ENCODE measurements at regions not wholly inside any gene's neighbourhood (a gene's known extent, or its start where the extent isn't known, plus 50 kb on each side); places are given as distances from the start of the nearest gene placed in this dataset.

DNA sequence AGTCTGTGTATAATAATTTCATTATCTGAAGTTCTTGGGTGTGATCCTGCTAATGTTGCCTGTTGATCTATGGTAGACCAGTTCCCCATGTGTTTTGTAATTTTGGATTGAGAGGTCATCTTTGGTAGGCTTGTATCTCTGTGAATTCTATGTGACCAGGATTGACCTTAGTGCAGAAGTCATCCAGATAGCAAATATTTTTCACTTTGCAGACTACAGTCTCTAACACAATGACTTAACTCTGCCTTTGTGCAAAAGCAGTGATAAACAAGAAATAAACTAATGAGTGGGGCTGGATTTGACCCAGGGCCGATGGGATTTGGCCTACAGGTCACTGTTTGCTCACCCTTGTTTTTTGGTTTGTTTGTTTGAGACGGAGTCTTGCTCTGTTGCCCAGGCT lies 144.6 kb upstream of the MYL2 start:
- H3K27me3 ChIP-seq (replicated peaks; ENCODE audit: control insufficient read depth, insufficient read depth, low read length, poor library complexity, severe bottlenecking): no peaks in the 10 kb centered on the region
- no peak overlapping the region for H3K27ac ChIP-seq (ENCODE audit: insufficient read depth, low read length, poor library complexity, severe bottlenecking)
- H3K9me3 ChIP-seq (ENCODE audit: control insufficient read depth, low read length): no peaks in the 10 kb centered on the region
- H3K36me3 ChIP-seq (ENCODE audit: control insufficient read depth, insufficient read depth, low read length): no peaks in the 10 kb centered on the region
- no peak for DNase-seq
- no peak overlapping the region for H3K4me3 ChIP-seq (ENCODE audit: insufficient read depth, low read depth, low read length, poor library complexity, severe bottlenecking)
- peaks cover 5% of the 10 kb centered on the region for H3K4me1 ChIP-seq (ENCODE audit: control insufficient read depth, insufficient read depth, low read length, poor library complexity, severe bottlenecking)

- peaks cover 5% of the 10 kb centered on the region for H3K4me1 ChIP-seq (ENCODE audit: control insufficient read depth, insufficient read depth, low read length, poor library complexity, severe bottlenecking)
- no peak overlapping the region for H3K4me3 ChIP-seq (ENCODE audit: insufficient read depth, low read depth, low read length, poor library complexity, severe bottlenecking)
- no peaks in the 10 kb centered on the region for H3K9me3 ChIP-seq (ENCODE audit: control insufficient read depth, low read length)
- H3K27ac ChIP-seq (ENCODE audit: insufficient read depth, low read length, poor library complexity, severe bottlenecking): no peak overlapping the region
- no peaks in the 10 kb centered on the region for H3K36me3 ChIP-seq (ENCODE audit: control insufficient read depth, insufficient read depth, low read length)
- H3K27me3 ChIP-seq (replicated peaks; ENCODE audit: control insufficient read depth, insufficient read depth, low read length, poor library complexity, severe bottlenecking): no peaks in the 10 kb centered on the region
- no peak for DNase-seq
Observed at GRCh38 chr12:111064154-111064553, 143.8 kb upstream of the MYL2 start.

- Histone ChIP-seq H3K9me3 (ENCODE audit: control insufficient read depth, low read length) (no peaks in the 10 kb centered on the region), H3K4me1 (ENCODE audit: control insufficient read depth, insufficient read depth, low read length, poor library complexity, severe bottlenecking) (no peaks in the 10 kb centered on the region), H3K36me3 (ENCODE audit: control insufficient read depth, insufficient read depth, low read length) (no peaks in the 10 kb centered on the region), H3K4me3 (ENCODE audit: insufficient read depth, low read depth, low read length, poor library complexity, severe bottlenecking) (no peak overlapping the region), H3K27ac (ENCODE audit: insufficient read depth, low read length, poor library complexity, severe bottlenecking) (no peak overlapping the region), H3K27me3 (replicated peaks; ENCODE audit: control insufficient read depth, insufficient read depth, low read length, poor library complexity, severe bottlenecking) (no peaks in the 10 kb centered on the region)
- DNase-seq: no peak
Observed at GRCh38 chr12:111063295-111064026, 143.1 kb upstream of the MYL2 start.

DNA sequence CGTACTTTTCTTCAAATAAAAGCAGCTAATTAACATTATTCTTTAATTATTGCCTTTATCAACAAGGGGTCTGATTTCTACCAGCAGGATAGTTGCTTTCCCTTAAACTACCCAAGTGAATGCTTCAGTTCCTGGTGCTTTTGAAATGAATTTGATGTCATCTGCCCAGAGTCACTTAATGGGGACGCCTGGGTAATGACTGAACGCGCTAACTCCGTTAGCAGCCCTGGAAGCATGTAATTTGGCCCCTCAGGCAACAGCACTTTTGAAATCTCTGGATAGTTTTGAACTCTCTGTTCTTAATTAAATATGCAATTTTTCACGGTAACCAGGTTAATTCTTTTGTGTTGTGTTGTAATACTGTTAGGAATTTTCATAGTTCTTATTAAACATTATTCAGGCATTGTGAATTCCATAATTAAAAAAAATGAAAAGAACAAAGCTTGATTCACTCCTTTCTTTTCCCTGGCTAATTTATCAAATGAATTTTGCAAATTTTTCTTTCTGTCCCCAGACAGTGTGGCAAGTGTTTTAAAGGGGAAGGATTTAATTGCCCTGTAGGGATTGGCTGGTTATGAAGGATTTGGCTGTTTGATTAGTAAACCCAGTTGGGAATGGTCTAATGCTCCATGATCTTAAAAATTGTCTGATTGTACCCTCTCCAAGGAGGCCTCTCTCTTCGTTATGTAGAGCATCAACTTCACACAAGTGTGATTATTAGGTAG lies 137.5 kb upstream of the MYL2 start:
- no peak for DNase-seq
- no peak overlapping the region for H3K4me3 ChIP-seq (ENCODE audit: insufficient read depth, low read depth, low read length, poor library complexity, severe bottlenecking)
- peaks cover 20% of the 10 kb centered on the region for H3K4me1 ChIP-seq (ENCODE audit: control insufficient read depth, insufficient read depth, low read length, poor library complexity, severe bottlenecking)
- no peaks in the 10 kb centered on the region for H3K9me3 ChIP-seq (ENCODE audit: control insufficient read depth, low read length)
- peak overlapping the region; percentile 55 for H3K27ac ChIP-seq (ENCODE audit: insufficient read depth, low read length, poor library complexity, severe bottlenecking)
- H3K27me3 ChIP-seq (replicated peaks; ENCODE audit: control insufficient read depth, insufficient read depth, low read length, poor library complexity, severe bottlenecking): no peaks in the 10 kb centered on the region
- H3K36me3 ChIP-seq (ENCODE audit: control insufficient read depth, insufficient read depth, low read length): no peaks in the 10 kb centered on the region

- H3K4me1 ChIP-seq (ENCODE audit: control insufficient read depth, insufficient read depth, low read length, poor library complexity, severe bottlenecking): peaks cover 20% of the 10 kb centered on the region
- no peaks in the 10 kb centered on the region for H3K9me3 ChIP-seq (ENCODE audit: control insufficient read depth, low read length)
- H3K27ac ChIP-seq (ENCODE audit: insufficient read depth, low read length, poor library complexity, severe bottlenecking): peak overlapping the region; percentile 55
- no peak overlapping the region for H3K4me3 ChIP-seq (ENCODE audit: insufficient read depth, low read depth, low read length, poor library complexity, severe bottlenecking)
- H3K27me3 ChIP-seq (replicated peaks; ENCODE audit: control insufficient read depth, insufficient read depth, low read length, poor library complexity, severe bottlenecking): no peaks in the 10 kb centered on the region
- no peaks in the 10 kb centered on the region for H3K36me3 ChIP-seq (ENCODE audit: control insufficient read depth, insufficient read depth, low read length)
- DNase-seq: peak; percentile 18 to 37 (median 23)
Observed at GRCh38 chr12:111056618-111057521, 136.5 kb upstream of the MYL2 start.

GRCh38 chr12:111055181-111055880 lies 135.0 kb upstream of the MYL2 start:
- Histone ChIP-seq H3K4me3 (ENCODE audit: insufficient read depth, low read depth, low read length, poor library complexity, severe bottlenecking) (no peak overlapping the region), H3K36me3 (ENCODE audit: control insufficient read depth, insufficient read depth, low read length) (no peaks in the 10 kb centered on the region), H3K4me1 (ENCODE audit: control insufficient read depth, insufficient read depth, low read length, poor library complexity, severe bottlenecking) (peaks cover 20% of the 10 kb centered on the region), H3K27ac (ENCODE audit: insufficient read depth, low read length, poor library complexity, severe bottlenecking) (no peak overlapping the region), H3K27me3 (replicated peaks; ENCODE audit: control insufficient read depth, insufficient read depth, low read length, poor library complexity, severe bottlenecking) (no peaks in the 10 kb centered on the region), H3K9me3 (ENCODE audit: control insufficient read depth, low read length) (no peaks in the 10 kb centered on the region)
- DNase-seq: no peak

DNA sequence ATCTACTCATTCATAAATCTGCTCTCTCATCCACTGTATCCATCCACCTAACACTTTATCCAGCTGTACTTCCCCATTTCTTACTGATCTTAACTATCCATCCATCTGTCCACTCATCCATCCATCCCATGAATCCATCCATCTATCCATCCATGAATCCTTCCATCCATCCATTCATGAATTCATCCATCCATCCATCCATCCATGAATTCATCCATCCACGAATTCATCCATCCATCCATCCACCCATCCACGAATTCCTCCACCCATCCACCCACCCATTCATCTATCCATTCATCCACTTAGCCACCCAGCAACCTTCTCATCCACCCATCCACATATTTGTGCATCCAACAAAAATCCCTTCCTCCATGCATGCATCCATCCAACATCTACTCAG lies 128.6 kb upstream of the MYL2 start:
- no peaks in the 10 kb centered on the region for H3K9me3 ChIP-seq (ENCODE audit: control insufficient read depth, low read length)
- H3K36me3 ChIP-seq (ENCODE audit: control insufficient read depth, insufficient read depth, low read length): no peaks in the 10 kb centered on the region
- no peak for DNase-seq
- H3K27me3 ChIP-seq (replicated peaks; ENCODE audit: control insufficient read depth, insufficient read depth, low read length, poor library complexity, severe bottlenecking): no peaks in the 10 kb centered on the region
- no peak overlapping the region for H3K4me3 ChIP-seq (ENCODE audit: insufficient read depth, low read depth, low read length, poor library complexity, severe bottlenecking)
- no peaks in the 10 kb centered on the region for H3K4me1 ChIP-seq (ENCODE audit: control insufficient read depth, insufficient read depth, low read length, poor library complexity, severe bottlenecking)
- no peak overlapping the region for H3K27ac ChIP-seq (ENCODE audit: insufficient read depth, low read length, poor library complexity, severe bottlenecking)

- H3K4me1 ChIP-seq (ENCODE audit: control insufficient read depth, insufficient read depth, low read length, poor library complexity, severe bottlenecking): no peaks in the 10 kb centered on the region
- H3K27ac ChIP-seq (ENCODE audit: insufficient read depth, low read length, poor library complexity, severe bottlenecking): no peak overlapping the region
- H3K27me3 ChIP-seq (replicated peaks; ENCODE audit: control insufficient read depth, insufficient read depth, low read length, poor library complexity, severe bottlenecking): no peaks in the 10 kb centered on the region
- H3K9me3 ChIP-seq (ENCODE audit: control insufficient read depth, low read length): no peaks in the 10 kb centered on the region
- H3K4me3 ChIP-seq (ENCODE audit: insufficient read depth, low read depth, low read length, poor library complexity, severe bottlenecking): no peak overlapping the region
- DNase-seq: no peak
- no peaks in the 10 kb centered on the region for H3K36me3 ChIP-seq (ENCODE audit: control insufficient read depth, insufficient read depth, low read length)
Observed at GRCh38 chr12:111046896-111047295, 126.5 kb upstream of the MYL2 start.

- H3K36me3 ChIP-seq (ENCODE audit: control insufficient read depth, insufficient read depth, low read length): no peaks in the 10 kb centered on the region
- H3K4me1 ChIP-seq (ENCODE audit: control insufficient read depth, insufficient read depth, low read length, poor library complexity, severe bottlenecking): no peaks in the 10 kb centered on the region
- no peaks in the 10 kb centered on the region for H3K27me3 ChIP-seq (replicated peaks; ENCODE audit: control insufficient read depth, insufficient read depth, low read length, poor library complexity, severe bottlenecking)
- no peak for DNase-seq
- no peaks in the 10 kb centered on the region for H3K9me3 ChIP-seq (ENCODE audit: control insufficient read depth, low read length)
- no peak overlapping the region for H3K27ac ChIP-seq (ENCODE audit: insufficient read depth, low read length, poor library complexity, severe bottlenecking)
- H3K4me3 ChIP-seq (ENCODE audit: insufficient read depth, low read depth, low read length, poor library complexity, severe bottlenecking): no peak overlapping the region
Observed at GRCh38 chr12:111045941-111046340, 125.6 kb upstream of the MYL2 start.
